ENCODE measurements at regions not wholly inside any gene's neighbourhood (a gene's known extent, or its start where the extent isn't known, plus 50 kb on each side); places are given as distances from the start of the nearest gene placed in this dataset.

GRCh38 chr7:42588876-42589275 is 323.0 kb downstream of the C7orf25 start:
- Histone ChIP-seq H3K36me3 (ENCODE audit: insufficient read depth, low read length) (no peaks in the 10 kb centered on the region), H4K20me1 (ENCODE audit: insufficient read depth) (no peaks in the 10 kb centered on the region), H3K79me2 (replicated peaks; ENCODE audit: insufficient read depth, low read length) (no peaks in the 10 kb centered on the region), H2AFZ (ENCODE audit: low read depth, low read length) (no peak overlapping the region), H3K27ac (ENCODE audit: low read length) (no peak overlapping the region), H3K9me2 (ENCODE audit: insufficient read depth, low read length) (no peaks in the 10 kb centered on the region), H3K9me3 (ENCODE audit: low read length) (no peaks in the 10 kb centered on the region), H3K27me3 (ENCODE audit: insufficient read depth, low read depth, low read length) (no peaks in the 10 kb centered on the region), H3K9ac (ENCODE audit: low read length) (no peak overlapping the region), H3K4me3 (ENCODE audit: low read length) (no peak overlapping the region), H3F3A (ENCODE audit: insufficient read depth, low read length, poor library complexity, severe bottlenecking) (no peaks in the 10 kb centered on the region), H3K4me2 (ENCODE audit: low read length) (no peak overlapping the region)
- no peak for TF ChIP-seq SMC3 (conservative IDR thresholded peaks at IDR 0.05; ENCODE audit: poor library complexity)
- no peak for TF ChIP-seq POLR2AphosphoS5 (IDR thresholded peaks at IDR 0.05)
- no peak for TF ChIP-seq EP300 (conservative IDR thresholded peaks at IDR 0.05; ENCODE audit: poor library complexity, severe bottlenecking)
- no peak for TF ChIP-seq RAD21 (conservative IDR thresholded peaks at IDR 0.05)
- TF ChIP-seq REST (IDR thresholded peaks at IDR 0.05; ENCODE audit: borderline replicate concordance) = no peak
- no peak for TF ChIP-seq MXI1 (conservative IDR thresholded peaks at IDR 0.05; ENCODE audit: poor library complexity, severe bottlenecking)
- no peak for TF ChIP-seq EZH2 (IDR thresholded peaks at IDR 0.05; ENCODE audit: borderline replicate concordance, insufficient read depth, low read length, poor library complexity, severe bottlenecking)
- no peak for TF ChIP-seq TAF1 (IDR thresholded peaks at IDR 0.05; ENCODE audit: low read depth)
- TF ChIP-seq CTCF (IDR thresholded peaks at IDR 0.05; ENCODE audit: poor library complexity, severe bottlenecking) = no peak

- no peaks in the 10 kb centered on the region for H3K9me3 ChIP-seq (ENCODE audit: low read length)
- H4K20me1 ChIP-seq (ENCODE audit: insufficient read depth) = no peaks in the 10 kb centered on the region
- H3K4me3 ChIP-seq (ENCODE audit: low read length) = no peak overlapping the region
- no peak for TF ChIP-seq REST (IDR thresholded peaks at IDR 0.05; ENCODE audit: borderline replicate concordance)
- no peak for TF ChIP-seq CTCF (IDR thresholded peaks at IDR 0.05; ENCODE audit: poor library complexity, severe bottlenecking)
- TF ChIP-seq POLR2AphosphoS5 (IDR thresholded peaks at IDR 0.05) = no peak
- no peak for TF ChIP-seq TAF1 (IDR thresholded peaks at IDR 0.05; ENCODE audit: low read depth)
- TF ChIP-seq EP300 (conservative IDR thresholded peaks at IDR 0.05; ENCODE audit: poor library complexity, severe bottlenecking) = no peak
- TF ChIP-seq RAD21 (conservative IDR thresholded peaks at IDR 0.05) = no peak
- no peak for TF ChIP-seq MXI1 (conservative IDR thresholded peaks at IDR 0.05; ENCODE audit: poor library complexity, severe bottlenecking)
- TF ChIP-seq EZH2 (IDR thresholded peaks at IDR 0.05; ENCODE audit: borderline replicate concordance, insufficient read depth, low read length, poor library complexity, severe bottlenecking) = no peak
- no peaks in the 10 kb centered on the region for H3K27me3 ChIP-seq (ENCODE audit: insufficient read depth, low read depth, low read length)
- no peaks in the 10 kb centered on the region for H3K79me2 ChIP-seq (replicated peaks; ENCODE audit: insufficient read depth, low read length)
- no peak overlapping the region for H3K9ac ChIP-seq (ENCODE audit: low read length)
- H3K36me3 ChIP-seq (ENCODE audit: insufficient read depth, low read length) = no peaks in the 10 kb centered on the region
- no peak overlapping the region for H3K27ac ChIP-seq (ENCODE audit: low read length)
- H3K9me2 ChIP-seq (ENCODE audit: insufficient read depth, low read length) = no peaks in the 10 kb centered on the region
- no peak overlapping the region for H2AFZ ChIP-seq (ENCODE audit: low read depth, low read length)
- no peak overlapping the region for H3K4me2 ChIP-seq (ENCODE audit: low read length)
- no peaks in the 10 kb centered on the region for H3F3A ChIP-seq (ENCODE audit: insufficient read depth, low read length, poor library complexity, severe bottlenecking)
Measured at GRCh38 chr7:42587806-42588205, 324.1 kb downstream of the C7orf25 start.

All from neural cell (in vitro differentiated cells).